Hematopoietic multipotent progenitor cell treated with erythropoietin and hydrocortisone succinate and interleukin-3 and kit ligand, for 8 days (in vitro differentiated cells): ENCODE measurements at regions not wholly inside any gene's neighbourhood (a gene's known extent, or its start where the extent isn't known, plus 50 kb on each side); places are given as distances from the start of the nearest gene placed in this dataset.

Experiments used
- DNase-seq: peaks from one replicate; pipeline ENCODE4 v3.0.0-alpha.2; 2015

GRCh38 chr16:80029761-80030481 is 429.4 kb upstream of the MAF start:
- DNase-seq = no peak

DNA sequence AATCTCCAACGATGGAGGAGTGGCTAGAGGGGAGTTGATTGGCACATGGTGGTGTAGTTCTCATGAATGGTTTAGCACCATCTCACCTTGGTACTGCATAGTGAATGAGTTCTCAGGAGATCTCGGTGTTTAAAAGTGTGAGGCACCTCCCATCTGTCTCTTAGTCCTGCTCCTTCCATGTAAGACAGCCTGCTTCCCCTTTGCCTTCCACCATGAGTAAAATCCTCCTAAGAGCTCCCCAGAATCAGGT is 428.8 kb upstream of the MAF start:
- DNase-seq = no peak

GRCh38 chr16:80028581-80029380 is 428.2 kb upstream of the MAF start:
- no peak for DNase-seq

DNA sequence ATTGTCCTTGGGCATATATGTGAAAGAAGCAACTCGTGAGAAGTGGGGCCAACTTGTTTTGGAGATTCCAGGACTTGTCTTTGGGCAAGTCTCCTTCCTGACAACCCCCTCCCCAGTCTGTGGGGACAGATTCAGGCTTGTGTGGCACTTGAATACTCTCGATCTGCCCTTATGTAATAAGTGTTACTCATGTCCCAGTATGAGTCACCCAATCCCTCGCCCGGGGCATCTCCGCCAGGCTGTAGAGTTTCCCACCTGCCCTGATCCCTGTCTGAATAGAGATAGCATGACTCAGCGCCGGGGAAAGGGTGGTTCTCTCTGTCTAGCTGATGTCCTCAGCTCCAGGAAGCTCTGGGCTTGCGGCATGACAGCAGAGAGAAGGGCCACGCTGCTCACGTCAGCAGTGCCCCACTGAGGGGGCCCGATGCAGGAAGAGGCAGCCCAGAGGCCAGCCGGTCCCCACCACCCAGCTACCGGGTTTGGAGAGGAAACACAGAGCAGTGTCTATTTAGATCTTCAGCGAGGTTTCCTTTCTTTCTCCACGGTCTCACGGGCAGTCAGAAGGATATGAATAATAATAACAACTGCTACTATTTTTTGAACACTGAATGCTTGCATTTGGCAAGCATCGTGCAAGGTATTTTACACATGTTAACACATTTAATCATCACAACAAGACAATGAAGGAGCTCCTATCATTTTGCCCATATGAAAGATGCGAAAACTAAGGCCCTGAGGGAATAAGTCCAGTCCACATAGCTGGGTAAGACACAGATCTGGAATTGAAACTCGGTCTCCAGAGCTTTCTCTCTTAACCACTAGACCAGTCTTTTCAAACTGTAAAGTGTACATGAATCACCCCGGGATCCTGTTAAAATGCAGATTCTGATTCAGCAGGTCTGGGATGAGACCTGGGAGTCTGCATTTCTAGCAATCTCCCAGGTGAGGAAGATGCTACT is 426.7 kb upstream of the MAF start:
- DNase-seq = peak; percentile 39

DNA sequence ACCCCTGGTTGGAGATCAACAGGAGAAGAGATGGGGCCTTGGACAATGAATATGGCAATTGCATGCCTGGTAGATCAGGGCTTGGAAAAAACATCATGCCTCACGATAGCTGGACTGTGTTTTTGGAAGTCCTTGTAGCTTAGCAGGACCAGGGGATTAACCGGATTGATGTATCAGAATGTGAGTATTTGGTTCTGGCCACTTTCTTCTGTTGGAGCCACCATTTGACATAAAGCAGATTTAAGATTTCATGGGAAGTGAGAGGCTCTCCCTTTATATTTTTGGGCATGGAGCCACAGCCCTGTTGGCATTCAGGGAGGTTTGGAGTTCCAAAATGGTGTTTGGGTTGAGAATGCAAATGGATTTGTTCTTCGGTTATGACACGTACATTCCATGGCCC is 424.7 kb upstream of the MAF start:
- DNase-seq = no peak

DNA sequence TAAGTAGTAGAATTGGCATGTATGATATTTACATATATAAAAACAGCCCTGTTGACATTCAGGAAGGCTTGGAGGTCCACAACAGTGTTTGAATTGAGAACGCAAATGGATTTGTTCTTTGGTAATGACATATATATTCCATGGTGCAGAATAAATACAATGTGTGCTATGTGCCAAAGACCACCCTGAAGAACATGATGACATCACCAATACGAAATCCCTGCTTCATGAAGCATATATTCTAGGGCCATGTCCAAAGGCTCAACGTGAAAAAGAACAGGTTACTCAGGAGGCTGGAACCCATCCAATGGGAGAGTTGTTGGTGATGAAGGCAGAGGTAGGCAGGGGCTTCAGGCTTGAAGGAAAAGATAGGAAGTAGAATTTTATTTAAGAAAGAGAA is 423.9 kb upstream of the MAF start:
- no peak for DNase-seq

DNA sequence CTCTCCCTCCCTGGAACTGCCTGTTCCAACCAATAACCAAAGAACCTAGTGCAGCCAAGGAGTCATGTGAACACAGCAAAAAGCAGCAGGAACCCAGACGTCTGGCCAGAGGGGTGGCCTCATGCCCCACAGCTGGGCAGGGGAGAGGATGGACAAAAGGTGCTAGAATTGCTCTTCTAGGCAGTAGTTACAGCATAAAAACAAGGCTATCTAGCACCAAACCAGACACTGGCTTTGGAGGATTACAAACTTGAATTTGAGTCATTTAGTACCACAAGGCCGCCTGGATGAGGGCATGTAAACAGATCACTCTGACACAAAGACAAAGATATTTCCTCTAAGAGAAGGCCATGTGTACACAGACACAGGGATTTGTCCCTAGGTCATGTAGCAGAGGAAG is 423.3 kb upstream of the MAF start:
- DNase-seq = no peak

DNA sequence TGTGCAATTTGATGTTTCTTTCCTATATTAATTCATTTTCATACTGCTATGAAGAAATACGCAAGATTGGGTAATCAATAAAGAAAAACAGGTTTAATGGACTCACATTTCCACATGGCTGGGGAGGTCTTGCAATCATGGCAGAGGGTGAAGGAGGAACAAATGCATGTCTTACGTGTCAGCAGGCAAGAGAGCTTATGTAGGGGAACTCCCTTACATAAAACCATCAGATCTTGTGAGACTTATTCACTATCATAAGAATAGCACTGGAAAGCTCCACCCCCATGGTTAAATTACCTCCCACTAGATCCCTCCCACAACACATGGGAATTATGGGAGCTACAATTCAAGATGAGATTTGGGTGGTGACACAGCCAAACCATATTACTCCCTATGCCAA is 418.9 kb upstream of the MAF start:
- no peak for DNase-seq

DNA sequence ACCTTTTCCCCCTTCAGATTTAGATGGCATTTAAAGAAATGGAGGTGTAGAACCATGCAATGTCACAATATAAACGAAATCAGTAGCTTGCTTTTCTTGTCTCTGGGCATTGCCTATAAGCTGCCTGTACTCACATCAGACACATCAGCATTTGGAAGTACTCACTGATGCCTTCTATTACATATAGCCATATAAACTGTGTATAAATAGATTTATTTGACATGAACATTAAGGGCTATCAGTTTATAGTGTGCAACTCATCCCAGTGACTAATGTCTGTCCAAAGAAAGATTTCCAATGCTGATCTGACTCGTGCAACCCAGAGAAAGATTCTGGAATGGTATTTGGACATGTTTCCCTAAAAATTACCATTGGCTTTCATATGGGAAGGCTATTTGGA is 417.9 kb upstream of the MAF start:
- no peak for DNase-seq

- no peak for DNase-seq
These were observed 416.3 kb upstream of the MAF start for GRCh38 chr16:80016731-80017326.

DNA sequence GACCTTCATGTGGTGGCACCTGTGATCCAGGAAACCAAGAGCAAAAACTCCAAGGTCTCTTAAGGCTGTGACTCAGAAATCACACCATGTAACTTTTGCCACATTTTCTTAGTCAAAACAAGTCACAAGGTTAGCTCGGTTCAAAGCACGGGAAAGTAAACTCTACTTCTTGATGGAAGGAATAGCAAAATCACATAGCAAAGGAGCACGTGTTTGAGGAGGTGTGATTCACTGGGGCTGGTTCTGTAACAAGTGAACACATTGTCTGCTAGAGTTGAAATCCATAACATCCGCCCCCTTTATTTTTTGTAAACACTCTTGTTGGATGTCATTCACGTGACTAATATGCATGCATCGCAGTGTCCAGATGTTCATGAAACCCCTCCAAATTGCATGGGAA is 415.0 kb upstream of the MAF start:
- no peak for DNase-seq

- DNase-seq = no peak
These were observed 413.9 kb upstream of the MAF start for GRCh38 chr16:80014241-80014939.

DNA sequence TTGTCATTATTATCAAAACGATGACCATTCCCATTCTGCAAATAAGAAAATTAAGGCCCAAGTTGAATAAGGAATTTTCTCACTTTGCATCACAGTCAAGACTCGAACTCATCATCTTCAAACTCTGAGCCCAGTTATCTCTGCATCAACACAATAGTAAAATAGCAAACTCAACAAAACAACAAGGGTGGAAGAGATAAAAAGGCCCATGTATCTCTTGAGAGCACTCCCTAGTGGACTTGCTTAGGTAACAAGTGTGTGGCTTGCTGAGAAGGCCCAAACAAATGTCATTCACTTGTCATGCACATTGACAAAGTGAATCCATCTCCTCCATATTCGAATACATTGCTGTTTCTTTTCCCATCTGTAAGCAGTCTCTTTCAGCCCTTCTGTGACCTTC is 412.0 kb upstream of the MAF start:
- DNase-seq = no peak

- no peak for DNase-seq
These were observed 409.6 kb upstream of the MAF start for GRCh38 chr16:80009971-80010659.

- DNase-seq = no peak
These were observed 408.3 kb upstream of the MAF start for GRCh38 chr16:80008857-80009256.

DNA sequence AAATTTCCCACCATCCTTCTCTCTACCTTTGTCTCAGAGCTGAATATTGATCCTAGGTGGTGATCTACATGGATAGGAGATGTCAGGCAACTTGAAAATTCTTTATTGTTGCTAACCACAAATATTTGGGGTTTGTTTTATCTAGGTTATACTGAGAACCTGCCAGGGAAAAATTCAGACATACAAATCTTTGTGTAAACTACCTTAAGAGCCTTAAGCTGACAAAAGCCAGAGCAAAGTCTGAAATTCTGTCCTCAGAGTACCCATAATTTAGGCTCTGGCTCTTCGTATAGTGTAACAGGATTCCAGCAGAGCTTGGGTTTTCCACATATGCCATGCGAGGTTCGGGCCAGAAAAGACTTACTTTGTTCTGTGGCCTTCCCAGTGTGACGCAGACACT is 406.7 kb upstream of the MAF start:
- no peak for DNase-seq

DNA sequence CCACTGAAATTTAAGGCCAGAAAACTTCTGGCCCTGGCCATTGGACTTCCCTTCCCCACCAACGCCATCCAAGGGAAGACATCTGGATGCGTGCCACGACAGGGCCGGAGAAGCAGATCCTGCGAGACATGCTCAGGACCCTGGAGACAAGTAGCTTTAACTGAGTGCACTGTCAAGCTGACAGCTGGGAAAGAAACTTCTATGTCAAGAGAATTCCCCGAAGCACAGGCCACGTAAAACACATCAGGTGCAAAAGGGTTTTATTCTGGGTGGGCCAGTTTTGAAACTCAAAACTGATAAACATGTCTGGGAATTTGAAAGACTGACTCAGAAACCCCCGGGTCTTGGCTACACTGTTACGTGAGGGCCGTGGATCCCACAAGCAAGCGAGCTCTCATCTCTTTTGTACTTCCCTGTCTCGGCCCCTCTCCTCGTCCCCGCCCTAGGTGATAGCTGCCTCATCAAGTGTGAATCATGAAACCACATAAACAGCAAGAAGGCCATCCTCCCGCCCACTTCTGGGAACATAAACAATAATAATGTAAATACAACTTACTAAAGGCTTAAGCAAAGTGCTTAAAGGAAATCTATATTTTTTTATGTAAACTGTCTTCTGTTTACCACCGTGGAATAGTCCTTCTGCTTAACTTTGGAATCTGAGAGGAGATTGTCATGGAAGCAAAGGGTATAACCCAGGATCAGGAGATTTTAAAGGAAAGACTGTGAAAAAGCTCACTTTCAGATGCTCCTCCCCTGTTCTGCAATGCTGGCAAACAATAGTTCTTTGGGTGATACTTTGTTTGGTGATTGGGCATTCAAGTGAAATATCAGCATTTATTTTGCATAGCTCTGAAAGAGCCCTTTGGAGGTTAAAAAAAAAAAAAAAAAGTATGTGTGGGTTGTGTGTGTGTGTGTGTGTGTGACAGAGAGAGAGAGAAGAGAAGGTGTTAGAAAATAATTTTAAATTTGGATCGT is 406.0 kb upstream of the MAF start:
- DNase-seq = no peak

DNA sequence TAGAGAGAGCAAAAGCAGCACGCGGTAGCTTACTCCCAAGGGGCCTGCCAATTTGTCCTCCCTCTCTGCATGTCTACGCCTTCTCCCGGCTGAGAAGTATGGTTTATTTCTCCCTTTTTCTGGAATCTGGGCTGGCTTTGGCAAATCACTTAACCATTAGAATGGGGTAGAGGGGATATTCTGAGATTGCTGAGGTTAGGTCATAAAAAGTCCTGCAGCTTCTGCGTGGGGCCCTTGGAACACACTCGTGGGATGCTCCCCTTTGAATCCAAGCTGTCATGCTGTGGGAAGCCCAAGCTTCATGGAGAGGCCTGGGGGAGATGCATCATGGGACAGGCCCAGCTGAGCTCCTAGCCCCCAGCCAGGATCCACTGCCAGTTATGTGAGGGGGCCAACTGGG is 403.6 kb upstream of the MAF start:
- no peak for DNase-seq

- no peak for DNase-seq
These were observed 401.7 kb upstream of the MAF start for GRCh38 chr16:80002261-80002660.

DNA sequence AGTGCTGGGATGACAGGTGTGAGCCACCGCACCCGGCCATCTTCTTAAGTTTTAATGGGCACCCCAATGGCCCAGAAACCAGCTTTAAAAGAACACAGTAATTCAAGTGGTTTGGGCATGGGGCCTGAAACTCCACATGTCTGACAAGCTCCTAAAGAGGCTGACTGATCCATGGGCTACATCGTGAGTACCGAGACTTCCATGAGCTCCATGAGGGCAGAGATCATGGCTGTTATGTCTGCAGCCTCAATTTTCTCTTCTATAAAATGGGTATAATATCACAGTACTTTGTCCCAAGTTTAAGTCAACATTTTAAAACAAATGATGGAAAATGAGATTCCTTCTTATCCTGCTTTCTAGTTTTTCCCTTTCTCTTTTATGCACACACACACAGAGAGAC is 397.6 kb upstream of the MAF start:
- no peak for DNase-seq

DNA sequence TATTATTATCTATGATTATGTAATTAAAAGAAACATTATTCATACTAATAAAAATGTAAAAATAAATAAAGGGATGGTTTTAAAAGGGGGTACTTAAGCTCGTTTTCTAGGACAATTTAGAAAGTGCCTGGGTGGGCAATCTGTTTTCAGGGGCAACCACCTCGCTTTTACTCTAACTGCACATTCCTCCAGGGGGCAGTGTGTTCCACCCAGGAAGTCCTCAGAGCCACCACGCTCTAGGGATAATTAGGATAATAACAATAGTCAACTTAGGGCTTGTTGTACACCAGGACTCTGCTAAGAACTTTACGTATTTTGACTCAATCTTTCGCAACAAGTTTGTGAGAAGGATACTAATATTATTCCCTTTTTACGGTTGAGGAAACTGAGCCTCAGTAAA is 396.7 kb upstream of the MAF start:
- peak; percentile 30 for DNase-seq
